PC-3 (cell line): ENCODE measurements at regions not wholly inside any gene's neighbourhood (a gene's known extent, or its start where the extent isn't known, plus 50 kb on each side); places are given as distances from the start of the nearest gene placed in this dataset.

Experiments
- EZH2 ChIP-seq: fragments of 300-600 bp; sonication (generic); IDR thresholded peaks from one replicate; pipeline ENCODE4 v1.6.1; 2017; ENCODE audit warnings: antibody characterized with exemption, mild to moderate bottlenecking, low read length; ENCODE audit not compliant: unreplicated experiment
- EZH2phosphoT487 ChIP-seq: fragments of 300-600 bp; sonication (generic); IDR thresholded peaks from 2 replicates; pipeline ENCODE4 v1.6.1; 2018; ENCODE audit warnings: mild to moderate bottlenecking, antibody characterized with exemption, low read length, borderline replicate concordance
- TF ChIP-seq, protein P1 (sequence below): fragments of 300-600 bp; sonication (generic); conservative IDR thresholded peaks from 2 replicates; pipeline ENCODE4 v1.5.1; 2017; ENCODE audit warnings: antibody characterized with exemption, low read depth, mild to moderate bottlenecking, low read length

DNA sequence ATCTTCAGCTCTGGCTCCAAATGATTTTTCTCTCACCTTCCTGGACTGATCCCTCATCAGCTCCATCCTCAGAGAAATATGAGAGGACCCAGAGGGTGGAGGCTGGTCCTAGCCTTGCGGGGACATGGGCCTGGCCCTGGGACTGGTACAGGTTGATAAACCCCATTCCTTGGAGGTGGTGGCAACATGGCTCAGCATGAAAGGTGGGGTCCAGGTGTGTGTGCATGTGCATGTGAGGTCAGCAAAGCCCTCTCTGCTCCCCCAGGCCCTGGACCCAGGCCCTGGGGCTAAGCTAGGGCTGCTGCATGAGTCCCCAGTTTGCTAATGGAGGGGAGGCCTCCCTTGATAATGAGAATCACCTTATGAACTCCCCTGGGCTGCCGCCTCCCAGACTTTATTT, 363.1 kb downstream of the MATN1 start:
- TF ChIP-seq, protein P1, sequence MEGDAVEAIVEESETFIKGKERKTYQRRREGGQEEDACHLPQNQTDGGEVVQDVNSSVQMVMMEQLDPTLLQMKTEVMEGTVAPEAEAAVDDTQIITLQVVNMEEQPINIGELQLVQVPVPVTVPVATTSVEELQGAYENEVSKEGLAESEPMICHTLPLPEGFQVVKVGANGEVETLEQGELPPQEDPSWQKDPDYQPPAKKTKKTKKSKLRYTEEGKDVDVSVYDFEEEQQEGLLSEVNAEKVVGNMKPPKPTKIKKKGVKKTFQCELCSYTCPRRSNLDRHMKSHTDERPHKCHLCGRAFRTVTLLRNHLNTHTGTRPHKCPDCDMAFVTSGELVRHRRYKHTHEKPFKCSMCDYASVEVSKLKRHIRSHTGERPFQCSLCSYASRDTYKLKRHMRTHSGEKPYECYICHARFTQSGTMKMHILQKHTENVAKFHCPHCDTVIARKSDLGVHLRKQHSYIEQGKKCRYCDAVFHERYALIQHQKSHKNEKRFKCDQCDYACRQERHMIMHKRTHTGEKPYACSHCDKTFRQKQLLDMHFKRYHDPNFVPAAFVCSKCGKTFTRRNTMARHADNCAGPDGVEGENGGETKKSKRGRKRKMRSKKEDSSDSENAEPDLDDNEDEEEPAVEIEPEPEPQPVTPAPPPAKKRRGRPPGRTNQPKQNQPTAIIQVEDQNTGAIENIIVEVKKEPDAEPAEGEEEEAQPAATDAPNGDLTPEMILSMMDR, result no peak
- TF ChIP-seq EZH2phosphoT487 (no peak), EZH2 (no peak)
